T-helper 1 cell treated with Interleukin-12 subunit alpha and Interleukin-12 subunit beta and Interleukin-4 antibody, amounts not matched to agents 30 ng/mL and 1 ng/mL, for 36 hours (primary cell): ENCODE measurements at regions not wholly inside any gene's neighbourhood (a gene's known extent, or its start where the extent isn't known, plus 50 kb on each side); places are given as distances from the start of the nearest gene placed in this dataset.

ENCODE experiments used
- intact Hi-C: fragments of 100-400 bp; cut with micrococcal nuclease; formaldehyde crosslinking; loops from one replicate; pipeline ENCODE4 v1.15.1; 2024

GRCh38 chr10:88023676-88024075, 160.3 kb downstream of the PTEN start:
- intact Hi-C loops = no loop called here

DNA sequence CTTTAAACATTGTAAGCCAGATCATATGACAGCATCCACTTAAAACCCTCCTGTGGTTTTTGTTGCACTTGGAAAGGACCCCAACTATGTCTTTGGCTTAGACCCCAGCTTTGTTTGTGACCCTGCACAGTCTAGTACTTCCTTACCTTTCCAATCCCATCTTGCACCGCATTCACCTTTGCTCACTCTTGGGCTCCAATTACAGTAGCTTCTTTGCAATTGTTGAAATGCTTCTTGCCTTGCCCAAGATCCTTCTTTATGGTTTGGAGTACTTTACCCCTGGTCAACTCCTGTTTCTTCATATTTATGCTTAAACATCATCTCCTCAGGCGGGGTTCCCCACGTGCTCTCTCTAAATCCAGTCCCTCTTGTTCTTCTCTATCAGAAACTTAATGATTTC, 162.6 kb downstream of the PTEN start:
- intact Hi-C loops = no loop called here

DNA sequence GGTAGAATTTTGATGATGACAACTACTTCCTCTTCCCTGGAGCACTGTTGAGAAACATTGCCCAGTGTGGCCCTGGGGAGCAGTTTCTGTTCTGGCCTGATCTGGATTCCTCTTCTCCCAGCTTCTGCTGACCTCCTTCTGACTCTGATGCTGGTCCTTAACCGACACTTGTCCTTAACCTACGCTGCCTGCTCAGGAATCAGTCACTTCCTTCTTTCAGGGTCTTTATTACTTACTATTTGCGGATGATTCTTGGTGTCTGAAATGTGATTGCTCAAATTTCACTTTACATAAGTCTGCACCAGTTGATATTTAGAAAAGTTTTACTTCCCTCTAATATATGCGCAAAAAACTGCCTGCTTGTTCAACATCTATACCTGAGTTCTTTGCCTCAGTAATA, 164.1 kb downstream of the PTEN start:
- intact Hi-C loops = no loop called here

GRCh38 chr10:88028072-88028471, 164.6 kb downstream of the PTEN start:
- intact Hi-C loops = no loop called here

DNA sequence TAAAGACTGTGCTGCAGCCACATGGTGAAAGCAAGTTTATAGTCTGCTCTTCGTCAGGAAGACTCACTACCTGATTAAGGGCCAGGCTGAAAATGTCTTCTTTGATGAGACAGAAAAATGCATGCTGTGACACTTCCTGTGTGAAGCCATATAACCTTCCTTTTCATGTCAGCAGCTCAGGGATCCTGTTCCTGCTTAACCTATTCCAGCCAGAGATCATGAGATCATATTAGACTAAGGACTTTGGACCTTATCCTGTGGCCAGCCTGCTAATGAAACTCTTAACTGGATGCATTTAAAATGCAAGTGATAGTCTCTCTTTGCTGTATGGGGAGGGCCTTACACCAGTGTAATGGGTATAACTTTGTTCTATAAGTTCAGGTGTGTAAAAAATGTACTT, 165.2 kb downstream of the PTEN start:
- intact Hi-C loops = no loop called here

DNA sequence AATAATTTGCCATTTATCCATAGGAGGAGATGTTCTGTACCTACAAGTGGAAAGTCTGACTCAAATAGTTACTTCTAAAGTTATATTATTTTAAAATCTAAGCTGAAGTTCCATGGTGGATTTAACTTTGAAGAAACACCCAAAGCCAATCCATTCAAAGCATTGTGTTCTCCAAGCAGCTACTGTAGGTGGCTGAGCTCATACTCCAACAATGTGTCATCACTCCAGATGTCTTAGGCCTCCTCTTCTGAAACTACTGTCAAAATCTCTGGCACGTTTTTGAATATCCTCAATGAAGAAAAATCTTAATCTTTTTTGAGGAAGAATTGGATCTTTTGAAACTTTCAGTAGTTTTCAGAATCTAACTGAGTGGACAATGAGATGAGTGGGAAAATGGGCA, 169.1 kb downstream of the PTEN start:
- intact Hi-C loops = no loop called here

DNA sequence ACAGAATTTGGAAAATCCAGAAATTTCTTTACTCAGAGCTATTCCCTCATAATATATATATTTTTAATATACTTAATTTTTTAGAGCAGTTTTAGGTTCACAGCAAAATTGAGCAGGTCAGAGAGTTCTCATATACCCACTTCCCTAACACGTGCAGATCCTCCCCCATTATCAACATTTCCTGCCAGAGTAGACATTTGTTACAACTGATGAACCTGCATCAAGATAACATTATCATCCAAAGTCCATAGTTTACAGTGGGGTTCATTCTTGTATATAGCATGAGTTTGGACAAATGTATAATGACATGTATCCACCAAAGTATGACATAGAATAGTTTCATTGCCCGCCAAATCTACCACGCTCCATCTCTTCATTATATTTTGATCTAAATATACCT, 170.0 kb downstream of the PTEN start:
- intact Hi-C loops = no loop called here

DNA sequence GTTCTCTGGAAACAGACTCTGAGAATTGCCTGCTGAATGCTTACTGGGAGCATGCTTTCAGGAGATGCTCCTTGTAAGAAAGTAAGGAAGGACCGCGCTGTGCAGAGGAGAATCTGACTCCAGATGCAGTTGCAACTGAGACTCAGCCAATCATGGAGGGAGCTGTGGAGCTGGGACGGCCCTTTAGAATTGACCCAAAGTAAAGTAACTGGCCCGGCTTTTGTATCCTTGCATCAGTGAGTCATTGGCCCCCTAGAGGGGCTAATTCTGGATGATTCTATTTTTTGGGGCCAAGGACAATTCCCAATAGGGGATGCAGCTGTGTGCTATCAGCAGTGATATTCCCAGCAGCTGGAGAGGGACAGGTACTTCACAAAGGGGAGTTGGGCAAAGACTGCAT, 170.4 kb downstream of the PTEN start:
- intact Hi-C loops = no loop called here

DNA sequence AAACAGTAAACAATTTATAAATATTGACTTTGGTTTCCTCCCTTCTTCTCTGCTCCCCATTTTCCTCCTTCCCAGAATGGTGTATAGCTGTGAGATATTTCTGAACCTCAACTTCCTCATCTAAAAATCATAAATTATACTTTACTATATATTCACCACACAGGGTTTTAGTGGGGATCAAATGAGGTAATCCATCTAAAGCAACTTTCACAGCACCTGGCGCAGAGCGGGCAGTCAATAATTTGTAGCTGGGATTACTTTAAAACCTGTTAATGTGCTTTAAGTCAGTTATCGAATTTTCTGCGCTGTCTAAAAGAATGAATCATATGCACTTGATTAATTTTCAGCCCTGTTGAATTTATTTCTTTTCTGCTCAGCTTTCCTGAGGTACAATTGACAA, 172.7 kb downstream of the PTEN start:
- intact Hi-C loops = no loop called here

GRCh38 chr10:88037623-88038022, 174.2 kb downstream of the PTEN start:
- intact Hi-C loops = no loop called here

- intact Hi-C loops = no loop called here
Observed at GRCh38 chr10:88038268-88038667, 174.8 kb downstream of the PTEN start.

DNA sequence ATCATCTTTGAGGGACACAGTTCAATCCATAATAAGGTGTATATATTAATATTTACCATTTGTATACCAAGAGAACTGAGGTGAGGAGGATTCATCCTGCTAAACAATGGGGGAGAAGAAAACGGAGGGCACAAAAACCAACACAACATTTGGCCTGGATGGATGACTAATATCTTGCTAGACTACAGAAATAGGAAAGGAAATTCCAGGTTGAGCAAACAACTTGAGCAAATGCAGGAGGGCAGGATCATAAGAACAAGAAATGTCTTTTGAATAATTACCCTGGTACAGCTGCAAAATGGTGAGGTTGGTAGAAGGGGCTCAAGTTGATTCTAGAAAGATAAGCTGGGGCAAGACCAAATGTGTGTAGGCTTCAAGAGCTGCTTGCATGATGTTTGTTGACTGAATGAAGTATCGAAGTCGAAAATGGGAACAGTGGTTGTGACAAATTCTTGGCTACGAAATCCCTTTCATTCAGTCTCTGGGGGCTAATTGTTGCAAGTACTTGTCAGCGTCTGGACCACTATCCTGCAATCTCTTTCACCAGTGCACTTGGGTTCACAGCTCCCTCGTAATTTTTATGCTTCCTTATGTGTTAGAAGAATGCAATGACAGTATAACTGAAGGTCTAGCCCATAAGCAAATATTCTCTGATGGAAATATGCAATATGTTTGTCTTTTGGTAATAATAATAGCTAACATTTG, 176.2 kb downstream of the PTEN start:
- intact Hi-C loops = no loop called here

DNA sequence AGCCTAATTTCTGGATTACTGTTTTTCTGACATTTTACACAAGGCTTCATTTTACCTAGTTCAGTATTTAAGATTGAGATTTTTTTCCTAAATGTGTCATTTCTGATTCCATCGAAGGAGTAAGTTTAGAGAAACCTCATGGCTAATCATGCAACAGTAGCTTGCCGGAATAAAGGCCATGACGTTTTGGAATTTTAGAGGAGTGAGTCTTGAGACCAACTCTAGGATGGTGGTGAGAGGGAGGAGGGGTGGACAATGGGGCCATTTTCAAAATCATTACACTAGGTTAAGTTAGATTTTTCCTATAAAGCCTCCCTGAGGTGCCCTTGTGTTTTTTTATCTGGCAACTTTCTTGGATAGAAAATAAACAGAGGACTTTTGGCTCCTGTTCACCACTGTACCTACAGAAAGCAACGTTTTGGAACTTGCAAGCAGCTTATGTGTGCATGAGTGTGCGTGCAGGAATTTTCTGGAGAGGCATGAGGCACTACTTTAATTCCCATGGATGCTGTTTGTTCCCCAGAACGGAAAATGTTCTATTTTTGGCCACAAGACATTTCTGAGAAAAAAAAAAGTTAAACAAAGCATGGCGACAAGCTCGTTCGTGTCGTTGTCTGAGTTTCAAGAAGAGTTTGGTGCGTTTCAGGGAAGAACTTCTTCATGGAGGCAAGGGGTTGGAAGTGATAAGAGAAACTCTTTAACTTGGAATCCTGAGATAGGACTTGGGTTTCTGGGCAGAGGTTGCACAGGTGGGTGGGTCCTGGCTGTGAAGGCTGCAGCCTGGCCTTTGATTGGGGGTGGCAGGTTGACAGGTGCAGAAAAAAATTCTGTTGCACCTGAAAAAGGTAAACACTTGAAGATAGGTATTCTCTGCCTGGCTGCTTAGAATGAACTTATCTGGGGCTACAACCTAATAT, 178.1 kb downstream of the PTEN start:
- intact Hi-C loops = no loop called here

DNA sequence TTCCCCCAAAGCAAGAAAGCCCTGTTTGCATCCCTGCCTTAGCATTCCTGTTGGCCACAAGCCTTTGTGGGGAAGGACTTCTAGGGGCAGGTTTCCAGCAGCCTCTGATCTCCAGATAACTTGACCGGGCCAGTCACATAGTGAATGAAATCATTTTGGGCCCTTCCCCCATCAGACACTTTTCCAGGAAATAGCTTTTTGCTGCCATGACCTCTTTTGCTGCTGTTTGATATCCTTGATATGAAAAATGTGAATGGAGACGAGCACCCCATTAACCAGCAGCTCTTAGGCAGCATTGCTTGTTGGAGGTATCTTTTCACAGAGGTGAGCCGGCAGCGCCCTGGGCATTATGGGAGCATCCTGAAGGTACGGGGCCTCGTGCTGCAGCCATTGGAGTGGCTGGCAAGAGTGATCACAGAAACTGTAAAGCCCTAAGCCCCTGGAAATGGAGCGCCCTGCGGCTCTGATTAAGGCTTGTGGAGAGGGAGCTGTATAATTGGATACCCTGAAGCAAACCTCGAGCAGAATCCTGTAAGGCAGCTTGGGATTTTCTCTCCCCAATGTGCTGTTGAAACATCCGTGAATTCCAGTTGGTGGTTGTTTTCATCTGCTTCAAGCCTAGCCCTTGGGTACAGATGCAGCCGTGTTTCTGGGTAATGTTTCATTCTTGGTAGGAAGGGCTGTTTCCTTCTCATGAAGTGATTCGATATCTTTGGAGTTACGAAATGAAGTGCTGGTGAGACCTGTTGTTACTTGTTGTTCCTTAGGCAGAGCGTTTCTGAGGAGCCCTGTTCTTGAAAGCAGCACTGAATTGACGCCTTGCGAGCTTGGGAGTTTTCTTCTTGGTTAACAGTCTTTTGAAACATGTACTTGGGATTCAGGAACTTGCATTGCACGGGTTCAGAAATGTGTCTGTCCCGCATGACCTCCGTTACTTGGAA, 179.0 kb downstream of the PTEN start:
- intact Hi-C loops = no loop called here

DNA sequence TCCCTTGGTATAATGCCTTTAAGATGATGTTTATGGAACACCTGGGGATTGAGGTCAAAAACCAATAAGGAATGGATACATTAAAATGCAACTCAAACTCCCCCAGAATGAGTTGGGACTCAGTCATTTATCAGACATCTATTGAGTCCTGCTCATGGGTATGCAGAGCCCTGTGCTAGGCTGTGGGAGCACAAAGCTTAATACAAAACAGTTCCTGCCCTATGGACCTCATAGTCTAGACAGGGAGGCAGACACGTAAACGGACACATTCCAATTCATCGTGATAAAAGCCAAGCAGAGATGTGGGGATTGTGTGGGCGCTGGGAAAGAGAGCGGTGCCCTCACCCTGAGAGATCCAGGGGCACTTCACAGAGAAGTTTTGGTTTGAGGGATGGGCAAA, 181.7 kb downstream of the PTEN start:
- intact Hi-C loops = no loop called here

GRCh38 chr10:88045656-88046415, 182.4 kb downstream of the PTEN start:
- intact Hi-C loops = no loop called here

- intact Hi-C loops = no loop called here
Observed at GRCh38 chr10:88047579-88047978, 184.2 kb downstream of the PTEN start.

DNA sequence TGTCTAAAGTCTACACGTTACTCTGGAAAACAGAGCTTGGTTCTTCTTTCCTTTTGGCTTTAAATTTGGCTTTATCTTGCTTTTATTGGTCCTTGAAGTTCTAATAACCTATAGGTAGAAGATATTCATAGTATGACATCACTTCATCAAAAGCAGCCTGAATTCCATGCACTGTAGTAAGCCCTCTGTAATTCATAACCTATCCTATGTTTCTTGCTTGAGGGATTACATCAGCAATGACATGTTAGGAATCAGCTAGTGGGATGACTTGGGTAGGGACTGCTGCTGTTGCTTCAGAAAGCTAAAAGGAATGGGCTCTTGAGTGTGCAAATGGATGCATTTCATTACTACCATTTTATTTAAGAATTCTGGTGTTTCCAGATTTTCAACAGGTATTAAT, 184.9 kb downstream of the PTEN start:
- intact Hi-C loops = no loop called here

DNA sequence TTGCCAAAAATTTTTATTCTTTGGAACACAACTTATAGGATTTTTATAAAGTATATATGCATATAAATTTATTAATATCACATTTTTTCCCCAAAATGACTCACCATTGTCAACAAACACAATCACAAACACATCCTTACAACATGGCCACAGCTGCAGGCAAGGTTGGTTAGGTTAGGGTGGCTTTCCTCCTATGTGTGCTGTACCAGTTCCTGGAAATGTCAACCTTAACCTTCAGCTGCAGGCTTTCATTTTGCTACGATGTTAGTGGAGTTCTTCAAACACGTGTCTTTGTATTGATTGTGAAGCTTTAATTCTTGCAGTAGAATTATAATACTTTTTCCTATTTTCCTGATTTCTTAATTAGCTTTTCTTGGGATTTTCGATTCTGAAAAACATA, 185.8 kb downstream of the PTEN start:
- intact Hi-C loops = no loop called here

DNA sequence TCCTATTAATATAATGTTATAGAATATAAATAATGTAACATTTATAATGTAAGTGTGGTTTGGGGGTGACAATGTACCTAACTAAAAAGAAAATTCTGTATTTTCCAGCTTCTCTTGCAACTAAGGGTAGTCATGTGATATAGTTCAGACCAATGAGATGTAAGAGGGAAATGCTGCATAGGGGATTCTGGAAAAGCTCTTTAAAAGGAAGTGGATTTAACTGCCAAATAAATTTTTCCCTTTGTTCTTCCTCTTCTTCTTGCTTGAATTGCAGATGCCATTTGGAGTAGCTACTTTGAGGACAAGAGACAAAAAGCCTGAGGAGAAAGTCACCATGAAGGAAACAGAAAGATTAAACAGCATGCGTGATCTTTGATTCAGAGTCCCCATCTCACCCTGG, 194.3 kb downstream of the PTEN start:
- intact Hi-C loops = no loop called here

DNA sequence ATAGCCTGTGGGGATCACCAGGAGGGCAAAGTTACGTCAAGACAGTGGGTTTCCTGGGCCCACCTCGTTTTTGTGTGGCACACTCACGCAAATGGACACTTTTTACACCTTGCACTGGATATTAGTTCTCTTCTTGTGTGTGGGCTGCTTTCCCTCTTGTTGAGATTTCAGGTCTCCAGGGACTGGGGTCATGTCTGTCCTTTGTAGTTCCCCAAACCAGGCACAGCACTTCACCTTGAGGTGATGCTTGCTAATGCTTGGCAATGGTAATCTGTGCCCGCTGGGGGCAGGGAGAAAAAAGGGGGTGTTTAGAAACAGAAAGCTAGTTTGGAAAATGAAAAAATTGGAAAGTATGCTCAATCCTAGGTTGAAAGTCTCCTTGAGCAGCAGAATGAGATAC, 195.3 kb downstream of the PTEN start:
- intact Hi-C loops = no loop called here
